Mucosa of stomach (tissue), 1 donor: ENCODE measurements at regions not wholly inside any gene's neighbourhood (a gene's known extent, or its start where the extent isn't known, plus 50 kb on each side); places are given as distances from the start of the nearest gene placed in this dataset.

ENCODE experiments used
- H3K27me3 ChIP-seq: one replicate; pipeline ENCODE4 v1.7.0; 2013; ENCODE audit warnings: mild to moderate bottlenecking, low read length; ENCODE audit not compliant: control insufficient read depth, insufficient read depth
- H3K36me3 ChIP-seq: one replicate; pipeline ENCODE4 v1.7.0; 2013; ENCODE audit warnings: low read length; ENCODE audit not compliant: control insufficient read depth, insufficient read depth
- H3K4me1 ChIP-seq: one replicate; pipeline ENCODE4 v1.7.0; 2013; ENCODE audit warnings: mild to moderate bottlenecking, low read length; ENCODE audit not compliant: control insufficient read depth, insufficient read depth
- H3K4me3 ChIP-seq: one replicate; pipeline ENCODE4 v1.7.0; 2013; ENCODE audit warnings: low read length
- H3K9ac ChIP-seq: one replicate; pipeline ENCODE4 v1.7.0; 2013; ENCODE audit warnings: mild to moderate bottlenecking, low read length, moderate library complexity
- H3K9me3 ChIP-seq: one replicate; pipeline ENCODE4 v1.7.0; 2013; ENCODE audit warnings: mild to moderate bottlenecking, low read length, moderate library complexity; ENCODE audit not compliant: control insufficient read depth
- donor health status: Pancreatic carcinoma.

DNA sequence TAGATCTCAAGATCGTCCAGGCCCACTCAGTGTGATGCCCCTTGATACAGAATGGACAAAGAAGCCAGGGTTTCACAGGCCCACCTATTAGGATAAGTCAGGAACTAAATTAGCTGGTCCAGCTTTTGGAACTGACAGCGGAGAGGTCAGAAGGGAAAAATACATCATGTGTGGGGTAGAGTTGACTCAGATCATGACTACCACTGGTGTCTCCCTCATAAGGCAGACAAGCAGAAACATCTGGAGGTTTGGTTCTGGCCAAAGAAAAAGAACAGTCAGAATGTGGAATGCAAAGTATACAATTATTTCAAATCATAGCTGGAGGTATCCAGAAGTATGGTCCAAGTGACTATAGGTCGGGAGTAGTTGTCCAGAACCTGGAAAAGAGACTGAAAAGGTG, 621.1 kb upstream of the CELF2 start:
- Histone ChIP-seq H3K9ac (no peak overlapping the region), H3K4me1 (no peaks in the 10 kb centered on the region), H3K9me3 (no peaks in the 10 kb centered on the region), H3K4me3 (no peak overlapping the region), H3K36me3 (no peaks in the 10 kb centered on the region), H3K27me3 (no peaks in the 10 kb centered on the region)

GRCh38 chr10:10397906-10398305, 619.8 kb upstream of the CELF2 start:
- H3K36me3 ChIP-seq: no peaks in the 10 kb centered on the region
- H3K4me3 ChIP-seq: no peak overlapping the region
- no peak overlapping the region for H3K9ac ChIP-seq
- no peaks in the 10 kb centered on the region for H3K9me3 ChIP-seq
- H3K4me1 ChIP-seq: no peaks in the 10 kb centered on the region
- H3K27me3 ChIP-seq: no peaks in the 10 kb centered on the region

- Histone ChIP-seq H3K4me1 (no peaks in the 10 kb centered on the region), H3K4me3 (no peak overlapping the region), H3K9ac (no peak overlapping the region), H3K27me3 (no peaks in the 10 kb centered on the region), H3K36me3 (no peaks in the 10 kb centered on the region), H3K9me3 (no peaks in the 10 kb centered on the region)
Measured at GRCh38 chr10:10403762-10404161, 613.9 kb upstream of the CELF2 start.

GRCh38 chr10:10417671-10418070, 600.0 kb upstream of the CELF2 start:
- Histone ChIP-seq H3K4me3 (no peak overlapping the region), H3K4me1 (no peaks in the 10 kb centered on the region), H3K27me3 (no peaks in the 10 kb centered on the region), H3K9ac (no peak overlapping the region), H3K36me3 (no peaks in the 10 kb centered on the region), H3K9me3 (no peaks in the 10 kb centered on the region)

GRCh38 chr10:10418387-10418786, 599.3 kb upstream of the CELF2 start:
- no peaks in the 10 kb centered on the region for H3K27me3 ChIP-seq
- no peaks in the 10 kb centered on the region for H3K4me1 ChIP-seq
- no peaks in the 10 kb centered on the region for H3K9me3 ChIP-seq
- no peak overlapping the region for H3K9ac ChIP-seq
- no peak overlapping the region for H3K4me3 ChIP-seq
- no peaks in the 10 kb centered on the region for H3K36me3 ChIP-seq

GRCh38 chr10:10421071-10421470, 596.6 kb upstream of the CELF2 start:
- Histone ChIP-seq H3K36me3 (no peaks in the 10 kb centered on the region), H3K4me3 (no peak overlapping the region), H3K9me3 (no peaks in the 10 kb centered on the region), H3K9ac (no peak overlapping the region), H3K27me3 (no peaks in the 10 kb centered on the region), H3K4me1 (no peaks in the 10 kb centered on the region)

- H3K4me3 ChIP-seq: no peak overlapping the region
- H3K9ac ChIP-seq: no peak overlapping the region
- no peaks in the 10 kb centered on the region for H3K27me3 ChIP-seq
- H3K4me1 ChIP-seq: no peaks in the 10 kb centered on the region
- H3K9me3 ChIP-seq: no peaks in the 10 kb centered on the region
- H3K36me3 ChIP-seq: no peaks in the 10 kb centered on the region
Measured at GRCh38 chr10:10431422-10432066, 586.1 kb upstream of the CELF2 start.

- Histone ChIP-seq H3K9me3 (no peaks in the 10 kb centered on the region), H3K9ac (no peak overlapping the region), H3K27me3 (no peaks in the 10 kb centered on the region), H3K36me3 (no peaks in the 10 kb centered on the region), H3K4me1 (no peaks in the 10 kb centered on the region), H3K4me3 (no peak overlapping the region)
Measured at GRCh38 chr10:10432296-10433035, 585.2 kb upstream of the CELF2 start.

GRCh38 chr10:10434312-10434711, 583.4 kb upstream of the CELF2 start:
- no peak overlapping the region for H3K4me3 ChIP-seq
- H3K9ac ChIP-seq: no peak overlapping the region
- no peaks in the 10 kb centered on the region for H3K27me3 ChIP-seq
- no peaks in the 10 kb centered on the region for H3K4me1 ChIP-seq
- no peaks in the 10 kb centered on the region for H3K9me3 ChIP-seq
- H3K36me3 ChIP-seq: no peaks in the 10 kb centered on the region

GRCh38 chr10:10437886-10438285, 579.8 kb upstream of the CELF2 start:
- Histone ChIP-seq H3K36me3 (no peaks in the 10 kb centered on the region), H3K27me3 (no peaks in the 10 kb centered on the region), H3K9me3 (no peaks in the 10 kb centered on the region), H3K9ac (no peak overlapping the region), H3K4me1 (no peaks in the 10 kb centered on the region), H3K4me3 (no peak overlapping the region)

DNA sequence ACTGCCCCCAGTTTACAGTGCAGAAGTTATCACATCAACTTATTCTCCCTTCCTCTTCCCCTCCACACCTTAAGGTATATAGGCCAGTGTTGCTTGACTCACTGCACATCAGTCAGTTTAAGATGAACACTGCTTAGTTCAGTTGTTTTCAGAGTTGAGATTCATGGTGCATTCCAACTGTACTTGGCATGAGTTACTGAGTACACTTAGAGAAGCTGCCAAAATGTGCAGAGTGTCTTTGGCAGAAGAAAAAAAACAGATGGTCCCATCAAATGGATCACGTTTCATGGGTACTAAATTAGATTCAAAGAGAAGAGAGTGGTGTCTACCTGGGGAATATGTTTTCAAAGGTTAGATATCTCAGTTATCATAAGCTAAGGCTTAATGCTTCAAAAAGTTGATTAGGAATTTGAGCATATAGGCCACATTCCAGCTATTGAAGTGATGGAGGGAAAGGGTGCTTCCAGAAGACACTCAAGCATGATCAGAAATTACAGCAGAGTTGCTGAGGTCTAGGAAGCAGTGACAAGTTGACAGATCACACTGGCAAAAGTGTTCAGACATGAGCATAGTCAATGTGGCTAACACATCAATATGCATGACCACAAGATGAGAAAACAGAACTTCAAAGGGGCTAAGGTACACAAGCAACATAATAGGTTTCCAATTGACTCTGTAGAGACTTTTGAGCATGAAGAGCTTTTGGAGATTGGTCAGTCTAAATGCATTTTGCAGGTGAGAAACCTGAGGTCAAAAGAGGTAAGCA, 579.2 kb upstream of the CELF2 start:
- H3K4me1 ChIP-seq: no peaks in the 10 kb centered on the region
- H3K9ac ChIP-seq: no peak overlapping the region
- H3K9me3 ChIP-seq: no peaks in the 10 kb centered on the region
- no peaks in the 10 kb centered on the region for H3K27me3 ChIP-seq
- H3K4me3 ChIP-seq: no peak overlapping the region
- no peaks in the 10 kb centered on the region for H3K36me3 ChIP-seq

GRCh38 chr10:10456856-10457255, 560.8 kb upstream of the CELF2 start:
- no peaks in the 10 kb centered on the region for H3K36me3 ChIP-seq
- H3K9ac ChIP-seq: no peak overlapping the region
- no peak overlapping the region for H3K4me3 ChIP-seq
- H3K4me1 ChIP-seq: no peaks in the 10 kb centered on the region
- H3K9me3 ChIP-seq: no peaks in the 10 kb centered on the region
- no peaks in the 10 kb centered on the region for H3K27me3 ChIP-seq
